ENCODE measurements at regions not wholly inside any gene's neighbourhood (a gene's known extent, or its start where the extent isn't known, plus 50 kb on each side); places are given as distances from the start of the nearest gene placed in this dataset.

DNA sequence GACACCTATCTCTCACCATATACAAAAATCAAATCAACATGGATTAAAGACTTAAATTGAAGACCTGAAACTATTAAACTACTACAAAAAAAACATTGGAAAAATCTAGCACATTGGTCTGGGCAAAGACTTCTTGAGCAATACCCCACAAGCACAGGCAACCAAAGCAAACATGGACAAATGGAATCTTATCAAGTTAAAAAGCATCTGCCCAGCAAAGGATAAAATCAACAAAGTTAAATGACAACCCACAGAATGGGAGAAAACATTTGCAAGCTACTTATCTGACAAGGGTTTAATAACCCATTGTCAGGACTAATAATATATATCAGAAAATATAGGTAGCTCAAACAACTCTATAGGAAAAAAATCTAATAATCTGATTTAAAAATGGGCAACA, 415.6 kb downstream of the KLHL13 start:
- TF ChIP-seq, protein P1, sequence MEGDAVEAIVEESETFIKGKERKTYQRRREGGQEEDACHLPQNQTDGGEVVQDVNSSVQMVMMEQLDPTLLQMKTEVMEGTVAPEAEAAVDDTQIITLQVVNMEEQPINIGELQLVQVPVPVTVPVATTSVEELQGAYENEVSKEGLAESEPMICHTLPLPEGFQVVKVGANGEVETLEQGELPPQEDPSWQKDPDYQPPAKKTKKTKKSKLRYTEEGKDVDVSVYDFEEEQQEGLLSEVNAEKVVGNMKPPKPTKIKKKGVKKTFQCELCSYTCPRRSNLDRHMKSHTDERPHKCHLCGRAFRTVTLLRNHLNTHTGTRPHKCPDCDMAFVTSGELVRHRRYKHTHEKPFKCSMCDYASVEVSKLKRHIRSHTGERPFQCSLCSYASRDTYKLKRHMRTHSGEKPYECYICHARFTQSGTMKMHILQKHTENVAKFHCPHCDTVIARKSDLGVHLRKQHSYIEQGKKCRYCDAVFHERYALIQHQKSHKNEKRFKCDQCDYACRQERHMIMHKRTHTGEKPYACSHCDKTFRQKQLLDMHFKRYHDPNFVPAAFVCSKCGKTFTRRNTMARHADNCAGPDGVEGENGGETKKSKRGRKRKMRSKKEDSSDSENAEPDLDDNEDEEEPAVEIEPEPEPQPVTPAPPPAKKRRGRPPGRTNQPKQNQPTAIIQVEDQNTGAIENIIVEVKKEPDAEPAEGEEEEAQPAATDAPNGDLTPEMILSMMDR (IDR thresholded peaks at IDR 0.05), result no peak
- TF ChIP-seq POLR2A (IDR thresholded peaks at IDR 0.05), result no peak
